ENCODE measurements at regions not wholly inside any gene's neighbourhood (a gene's known extent, or its start where the extent isn't known, plus 50 kb on each side); places are given as distances from the start of the nearest gene placed in this dataset.

DNA sequence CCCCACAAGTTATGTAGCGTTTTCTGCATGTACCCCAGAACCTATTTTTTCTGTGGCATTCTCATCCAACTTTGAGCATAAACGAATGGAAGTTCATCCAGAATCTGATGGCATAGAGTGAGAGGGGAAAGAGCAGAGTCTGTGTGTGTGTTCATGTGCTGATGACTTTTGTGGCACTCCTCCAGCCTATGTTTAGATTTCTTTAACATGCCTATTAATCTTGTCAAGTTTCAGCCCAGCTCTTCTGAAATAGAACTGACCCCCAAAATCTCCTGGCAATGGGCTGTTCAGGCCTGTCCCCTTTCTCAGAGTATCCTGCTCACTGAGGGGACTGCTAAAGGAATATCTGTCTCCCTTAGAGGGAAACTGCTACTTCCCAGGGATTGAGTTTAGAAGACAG lies 56.4 kb upstream of the NEO1 start:
- TF ChIP-seq, protein P1, sequence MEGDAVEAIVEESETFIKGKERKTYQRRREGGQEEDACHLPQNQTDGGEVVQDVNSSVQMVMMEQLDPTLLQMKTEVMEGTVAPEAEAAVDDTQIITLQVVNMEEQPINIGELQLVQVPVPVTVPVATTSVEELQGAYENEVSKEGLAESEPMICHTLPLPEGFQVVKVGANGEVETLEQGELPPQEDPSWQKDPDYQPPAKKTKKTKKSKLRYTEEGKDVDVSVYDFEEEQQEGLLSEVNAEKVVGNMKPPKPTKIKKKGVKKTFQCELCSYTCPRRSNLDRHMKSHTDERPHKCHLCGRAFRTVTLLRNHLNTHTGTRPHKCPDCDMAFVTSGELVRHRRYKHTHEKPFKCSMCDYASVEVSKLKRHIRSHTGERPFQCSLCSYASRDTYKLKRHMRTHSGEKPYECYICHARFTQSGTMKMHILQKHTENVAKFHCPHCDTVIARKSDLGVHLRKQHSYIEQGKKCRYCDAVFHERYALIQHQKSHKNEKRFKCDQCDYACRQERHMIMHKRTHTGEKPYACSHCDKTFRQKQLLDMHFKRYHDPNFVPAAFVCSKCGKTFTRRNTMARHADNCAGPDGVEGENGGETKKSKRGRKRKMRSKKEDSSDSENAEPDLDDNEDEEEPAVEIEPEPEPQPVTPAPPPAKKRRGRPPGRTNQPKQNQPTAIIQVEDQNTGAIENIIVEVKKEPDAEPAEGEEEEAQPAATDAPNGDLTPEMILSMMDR (IDR thresholded peaks at IDR 0.05; ENCODE audit: low read depth, low read length, missing input control): no peak
- TF ChIP-seq TAF1 (conservative IDR thresholded peaks at IDR 0.05) (no peak), GABPA (IDR thresholded peaks at IDR 0.05 in 1 of 2, conservative IDR thresholded peaks at IDR 0.05 in 1 of 2) (no peak), SP1 (IDR thresholded peaks at IDR 0.05) (no peak), FOXA2 (IDR thresholded peaks at IDR 0.05) (no peak), YY1 (IDR thresholded peaks at IDR 0.05) (no peak), EGR1 (IDR thresholded peaks at IDR 0.05; ENCODE audit: low read depth in 2 of 2) (no peak), RAD21 (IDR thresholded peaks at IDR 0.05) (no peak), NR2F2 (IDR thresholded peaks at IDR 0.05) (no peak), RXRA (IDR thresholded peaks at IDR 0.05) (no peak)
- TF ChIP-seq, protein P2, sequence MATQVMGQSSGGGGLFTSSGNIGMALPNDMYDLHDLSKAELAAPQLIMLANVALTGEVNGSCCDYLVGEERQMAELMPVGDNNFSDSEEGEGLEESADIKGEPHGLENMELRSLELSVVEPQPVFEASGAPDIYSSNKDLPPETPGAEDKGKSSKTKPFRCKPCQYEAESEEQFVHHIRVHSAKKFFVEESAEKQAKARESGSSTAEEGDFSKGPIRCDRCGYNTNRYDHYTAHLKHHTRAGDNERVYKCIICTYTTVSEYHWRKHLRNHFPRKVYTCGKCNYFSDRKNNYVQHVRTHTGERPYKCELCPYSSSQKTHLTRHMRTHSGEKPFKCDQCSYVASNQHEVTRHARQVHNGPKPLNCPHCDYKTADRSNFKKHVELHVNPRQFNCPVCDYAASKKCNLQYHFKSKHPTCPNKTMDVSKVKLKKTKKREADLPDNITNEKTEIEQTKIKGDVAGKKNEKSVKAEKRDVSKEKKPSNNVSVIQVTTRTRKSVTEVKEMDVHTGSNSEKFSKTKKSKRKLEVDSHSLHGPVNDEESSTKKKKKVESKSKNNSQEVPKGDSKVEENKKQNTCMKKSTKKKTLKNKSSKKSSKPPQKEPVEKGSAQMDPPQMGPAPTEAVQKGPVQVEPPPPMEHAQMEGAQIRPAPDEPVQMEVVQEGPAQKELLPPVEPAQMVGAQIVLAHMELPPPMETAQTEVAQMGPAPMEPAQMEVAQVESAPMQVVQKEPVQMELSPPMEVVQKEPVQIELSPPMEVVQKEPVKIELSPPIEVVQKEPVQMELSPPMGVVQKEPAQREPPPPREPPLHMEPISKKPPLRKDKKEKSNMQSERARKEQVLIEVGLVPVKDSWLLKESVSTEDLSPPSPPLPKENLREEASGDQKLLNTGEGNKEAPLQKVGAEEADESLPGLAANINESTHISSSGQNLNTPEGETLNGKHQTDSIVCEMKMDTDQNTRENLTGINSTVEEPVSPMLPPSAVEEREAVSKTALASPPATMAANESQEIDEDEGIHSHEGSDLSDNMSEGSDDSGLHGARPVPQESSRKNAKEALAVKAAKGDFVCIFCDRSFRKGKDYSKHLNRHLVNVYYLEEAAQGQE (IDR thresholded peaks at IDR 0.05): no peak
- TF ChIP-seq, protein P3, sequence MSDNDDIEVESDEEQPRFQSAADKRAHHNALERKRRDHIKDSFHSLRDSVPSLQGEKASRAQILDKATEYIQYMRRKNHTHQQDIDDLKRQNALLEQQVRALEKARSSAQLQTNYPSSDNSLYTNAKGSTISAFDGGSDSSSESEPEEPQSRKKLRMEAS (IDR thresholded peaks at IDR 0.05): no peak
